GM12892 (cell line): ENCODE measurements at regions not wholly inside any gene's neighbourhood (a gene's known extent, or its start where the extent isn't known, plus 50 kb on each side); places are given as distances from the start of the nearest gene placed in this dataset.

Experiments
- DNase-seq: peaks from one replicate; pipeline ENCODE4 v3.0.0; 2011; ENCODE audit not compliant: insufficient read length
- FAIRE-seq: peaks from 2 replicates; lab custom pipeline; 2011; peaks lifted over from hg19 to GRCh38; lab: Jason Lieb, UNC
- POLR2A ChIP-seq: IDR thresholded peaks from 2 replicates; pipeline ENCODE4 v1.6.1; 2011; ENCODE audit warnings: low read depth, low read length, control low read depth
- POLR2AphosphoS5 ChIP-seq: IDR thresholded peaks from 2 replicates; pipeline ENCODE4 v1.6.1; 2011; ENCODE audit warnings: low read depth, low read length, control low read depth
- TAF1 ChIP-seq: IDR thresholded peaks from 2 replicates; pipeline ENCODE4 v1.6.1; 2011; ENCODE audit warnings: low read depth, mild to moderate bottlenecking, control low read depth, low read length, borderline replicate concordance

GRCh38 chr1:218698141-218698540, 353.0 kb downstream of the TGFB2 start:
- DNase-seq (no peak), FAIRE-seq (no peak)
- TF ChIP-seq POLR2A (no peak), TAF1 (no peak), POLR2AphosphoS5 (no peak)

GRCh38 chr1:218699421-218699820, 354.3 kb downstream of the TGFB2 start:
- no peak for TF ChIP-seq POLR2A
- no peak for TF ChIP-seq TAF1
- TF ChIP-seq POLR2AphosphoS5, result no peak
- DNase-seq (no peak), FAIRE-seq (no peak)

- no peak for TF ChIP-seq POLR2AphosphoS5
- no peak for TF ChIP-seq POLR2A
- TF ChIP-seq TAF1, result no peak
- no peak for FAIRE-seq
- no peak for DNase-seq
These were observed 354.7 kb downstream of the TGFB2 start for GRCh38 chr1:218699865-218700264.

GRCh38 chr1:218700666-218701065, 355.5 kb downstream of the TGFB2 start:
- FAIRE-seq (no peak), DNase-seq (no peak)
- TF ChIP-seq POLR2A, result no peak
- TF ChIP-seq TAF1, result no peak
- no peak for TF ChIP-seq POLR2AphosphoS5

- no peak for DNase-seq
- no peak for FAIRE-seq
- TF ChIP-seq TAF1 (no peak), POLR2AphosphoS5 (no peak), POLR2A (no peak)
These were observed 356.0 kb downstream of the TGFB2 start for GRCh38 chr1:218701131-218701530.

- FAIRE-seq (no peak), DNase-seq (no peak)
- TF ChIP-seq TAF1, result no peak
- TF ChIP-seq POLR2A, result no peak
- no peak for TF ChIP-seq POLR2AphosphoS5
These were observed 357.6 kb downstream of the TGFB2 start for GRCh38 chr1:218702775-218703174.

GRCh38 chr1:218703836-218704235, 358.7 kb downstream of the TGFB2 start:
- no peak for TF ChIP-seq POLR2A
- no peak for TF ChIP-seq POLR2AphosphoS5
- TF ChIP-seq TAF1, result no peak
- no peak for FAIRE-seq
- no peak for DNase-seq

- TF ChIP-seq POLR2AphosphoS5 (no peak), POLR2A (no peak), TAF1 (no peak)
- no peak for FAIRE-seq
- no peak for DNase-seq
These were observed 360.3 kb downstream of the TGFB2 start for GRCh38 chr1:218705391-218705790.

GRCh38 chr1:218705911-218706893, 361.1 kb downstream of the TGFB2 start:
- FAIRE-seq, result no peak
- TF ChIP-seq POLR2AphosphoS5 (no peak), TAF1 (no peak), POLR2A (no peak)
- DNase-seq, result no peak

GRCh38 chr1:218711001-218711400, 365.9 kb downstream of the TGFB2 start:
- no peak for FAIRE-seq
- TF ChIP-seq POLR2AphosphoS5 (no peak), POLR2A (no peak), TAF1 (no peak)

GRCh38 chr1:218711884-218712674, 366.9 kb downstream of the TGFB2 start:
- TF ChIP-seq POLR2A (no peak), TAF1 (no peak), POLR2AphosphoS5 (no peak)
- no peak for FAIRE-seq
- no peak for DNase-seq

More at GRCh38 chr1:218711001-218711400, 365.9 kb downstream of the TGFB2 start:
- no peak for DNase-seq

GRCh38 chr1:218712677-218713076, 367.5 kb downstream of the TGFB2 start:
- DNase-seq, result no peak
- no peak for TF ChIP-seq POLR2A
- FAIRE-seq, result no peak
